ENCODE measurements at regions not wholly inside any gene's neighbourhood (a gene's known extent, or its start where the extent isn't known, plus 50 kb on each side); places are given as distances from the start of the nearest gene placed in this dataset.

DNA sequence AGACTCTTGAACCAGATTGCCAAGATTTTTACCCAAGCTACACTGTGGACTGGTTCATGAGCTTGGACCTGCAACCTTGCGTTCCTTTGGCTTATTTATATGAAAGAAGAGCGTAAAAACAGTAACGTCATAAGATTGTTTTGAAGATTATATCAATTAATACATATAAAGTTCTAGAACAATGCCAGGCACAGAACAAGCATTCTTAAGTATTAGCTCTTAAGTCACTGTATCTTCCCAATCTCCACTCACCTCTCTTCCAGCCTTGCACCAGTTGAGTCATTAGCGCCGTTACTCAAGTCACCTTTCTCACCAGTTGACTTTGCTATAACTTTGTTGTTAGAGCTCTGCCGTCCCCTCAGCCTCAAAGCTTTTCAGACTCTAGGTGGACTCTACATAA, 415.7 kb downstream of the PLK2 start:
- no peak for TF ChIP-seq EZH2phosphoT487 (IDR thresholded peaks at IDR 0.05; ENCODE audit: borderline replicate concordance, low read length)
- TF ChIP-seq, protein P1, sequence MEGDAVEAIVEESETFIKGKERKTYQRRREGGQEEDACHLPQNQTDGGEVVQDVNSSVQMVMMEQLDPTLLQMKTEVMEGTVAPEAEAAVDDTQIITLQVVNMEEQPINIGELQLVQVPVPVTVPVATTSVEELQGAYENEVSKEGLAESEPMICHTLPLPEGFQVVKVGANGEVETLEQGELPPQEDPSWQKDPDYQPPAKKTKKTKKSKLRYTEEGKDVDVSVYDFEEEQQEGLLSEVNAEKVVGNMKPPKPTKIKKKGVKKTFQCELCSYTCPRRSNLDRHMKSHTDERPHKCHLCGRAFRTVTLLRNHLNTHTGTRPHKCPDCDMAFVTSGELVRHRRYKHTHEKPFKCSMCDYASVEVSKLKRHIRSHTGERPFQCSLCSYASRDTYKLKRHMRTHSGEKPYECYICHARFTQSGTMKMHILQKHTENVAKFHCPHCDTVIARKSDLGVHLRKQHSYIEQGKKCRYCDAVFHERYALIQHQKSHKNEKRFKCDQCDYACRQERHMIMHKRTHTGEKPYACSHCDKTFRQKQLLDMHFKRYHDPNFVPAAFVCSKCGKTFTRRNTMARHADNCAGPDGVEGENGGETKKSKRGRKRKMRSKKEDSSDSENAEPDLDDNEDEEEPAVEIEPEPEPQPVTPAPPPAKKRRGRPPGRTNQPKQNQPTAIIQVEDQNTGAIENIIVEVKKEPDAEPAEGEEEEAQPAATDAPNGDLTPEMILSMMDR (IDR thresholded peaks at IDR 0.05; ENCODE audit: low read depth, low read length, poor library complexity, severe bottlenecking) = no peak

Data from DOHH2 (cell line).